ENCODE measurements at regions not wholly inside any gene's neighbourhood (a gene's known extent, or its start where the extent isn't known, plus 50 kb on each side); places are given as distances from the start of the nearest gene placed in this dataset.

GRCh38 chr3:34382859-34383258 is 584.4 kb downstream of the PDCD6IP start:
- FAIRE-seq (no peak), DNase-seq (ENCODE audit: low read depth, low spot score) (no peak)
- no TSS peak for BruUV-seq (replicated peaks)
- H3K27ac ChIP-seq (ENCODE audit: insufficient read depth, low read depth, low read length), result no peak overlapping the region
- dilution Hi-C loops (cut with MboI; ENCODE audit: extremely low pct_ligation_motif_present, low sequenced_read_pairs) (no loop called here), intact Hi-C loops (cut with micrococcal nuclease) (loop anchor here (10.0 kb wide), 1 partner anchor 278 kb away; no protein-coding TSS in a partner anchor)
- TF ChIP-seq MYC (IDR thresholded peaks at IDR 0.05; ENCODE audit: low read depth, low read length) (no peak), FOS (IDR thresholded peaks at IDR 0.05; ENCODE audit: borderline replicate concordance, insufficient read depth, low read length) (no peak), JUN (IDR thresholded peaks at IDR 0.05; ENCODE audit: borderline replicate concordance, insufficient read depth, insufficient read length, low read depth) (no peak), POLR2AphosphoS5 (IDR thresholded peaks at IDR 0.05; ENCODE audit: insufficient read depth, low read depth, low read length) (no peak), POLR2A (IDR thresholded peaks at IDR 0.05; ENCODE audit: low read depth, low read length) (no peak), GATA2 (IDR thresholded peaks at IDR 0.05; ENCODE audit: insufficient read depth, insufficient read length, low read depth, low read length) (no peak), CTCF (IDR thresholded peaks at IDR 0.05; ENCODE audit: extremely low read depth in 1 of 2, insufficient read depth in 1 of 2, low read depth in 1 of 2, low read length in 2 of 2) (no peak), EZH2 (IDR thresholded peaks at IDR 0.05; ENCODE audit: borderline replicate concordance, low read depth, low read length, severe bottlenecking) (no peak), MAX (IDR thresholded peaks at IDR 0.05; ENCODE audit: insufficient read depth, insufficient read length) (no peak)
- H3K4me2 ChIP-seq (ENCODE audit: insufficient read depth, low read length), result no peak overlapping the region
- no peaks in the 10 kb centered on the region for H3K4me1 ChIP-seq (ENCODE audit: control insufficient read depth, extremely low read depth, insufficient read depth, low read length)
- no peak overlapping the region for H3K4me3 ChIP-seq (replicated peaks in 1 of 3; ENCODE audit: insufficient read depth in 1 of 3, low read depth in 1 of 3, low read length in 3 of 3)
- CTCF ChIA-PET, result interaction anchor here (1.4 kb wide), 1 partner anchor 499 kb away, joined by 3 read pairs; no protein-coding TSS in a partner anchor
- no peaks in the 10 kb centered on the region for H3K9me3 ChIP-seq (replicated peaks; ENCODE audit: control insufficient read depth, insufficient read depth, low read length)
- H2AFZ ChIP-seq (ENCODE audit: low read depth, low read length), result no peak overlapping the region
- no peaks in the 10 kb centered on the region for H3K79me2 ChIP-seq (ENCODE audit: control insufficient read depth, insufficient read depth, low read length)
- POLR2A ChIA-PET, result no interaction called here
- H3K9ac ChIP-seq (replicated peaks; ENCODE audit: extremely low read depth, insufficient read depth, low read length), result no peak overlapping the region
- no peaks in the 10 kb centered on the region for H4K20me1 ChIP-seq (replicated peaks; ENCODE audit: control insufficient read depth, extremely low read depth, insufficient read depth, low read length)
- H3K36me3 ChIP-seq (ENCODE audit: control insufficient read depth in 2 of 2, extremely low read depth in 1 of 2, insufficient read depth in 2 of 2, low read length in 2 of 2), result no peaks in the 10 kb centered on the region
- H3K9me1 ChIP-seq (replicated peaks; ENCODE audit: control insufficient read depth, extremely low read depth, insufficient read depth, low read length), result no peaks in the 10 kb centered on the region
- no peaks in the 10 kb centered on the region for H3K27me3 ChIP-seq (ENCODE audit: control insufficient read depth in 2 of 2, insufficient read depth in 2 of 2, low read length in 2 of 2)

All from endothelial cell of umbilical vein (primary cell).